ENCODE measurements at regions not wholly inside any gene's neighbourhood (a gene's known extent, or its start where the extent isn't known, plus 50 kb on each side); places are given as distances from the start of the nearest gene placed in this dataset.
"Not testable (repeated sequence)": the region's sequence is repeated elsewhere in the genome, so short reads cannot be mapped to it uniquely, and the experiment has no call there.

- DNase-seq: no peak
Observed at GRCh38 chr10:47145290-47145934, 154.6 kb upstream of the GDF10 start.

GRCh38 chr10:47146572-47146971 lies 153.4 kb upstream of the GDF10 start:
- DNase-seq: no peak

GRCh38 chr10:47147186-47147585 lies 152.8 kb upstream of the GDF10 start:
- no peak for DNase-seq

GRCh38 chr10:47150581-47150980 lies 149.4 kb upstream of the GDF10 start:
- DNase-seq: no peak

- no peak for DNase-seq
Observed at GRCh38 chr10:47151920-47152319, 148.1 kb upstream of the GDF10 start.

- no peak for DNase-seq
Observed at GRCh38 chr10:47152861-47153349, 147.1 kb upstream of the GDF10 start.

- DNase-seq: no peak
Observed at GRCh38 chr10:47154762-47155161, 145.2 kb upstream of the GDF10 start.

- no peak for DNase-seq
Observed at GRCh38 chr10:47156873-47157272, 143.1 kb upstream of the GDF10 start.

- no peak for DNase-seq
Observed at GRCh38 chr10:47158116-47159071, 141.6 kb upstream of the GDF10 start.

- no peak for DNase-seq
Observed at GRCh38 chr10:47159361-47160260, 140.4 kb upstream of the GDF10 start.

- no peak for DNase-seq
Observed at GRCh38 chr10:47160261-47160908, 139.6 kb upstream of the GDF10 start.

GRCh38 chr10:47160967-47161366 lies 139.0 kb upstream of the GDF10 start:
- no peak for DNase-seq

- no peak for DNase-seq
Observed at GRCh38 chr10:47161465-47161864, 138.5 kb upstream of the GDF10 start.

- no peak for DNase-seq
Observed at GRCh38 chr10:47164126-47164799, 135.7 kb upstream of the GDF10 start.

GRCh38 chr10:47164800-47165128 lies 135.2 kb upstream of the GDF10 start:
- no peak for DNase-seq

GRCh38 chr10:47165168-47165710 lies 134.8 kb upstream of the GDF10 start:
- DNase-seq: no peak

- DNase-seq: no peak
Observed at GRCh38 chr10:47165711-47166404, 134.1 kb upstream of the GDF10 start.

GRCh38 chr10:47166405-47166777 lies 133.6 kb upstream of the GDF10 start:
- no peak for DNase-seq

GRCh38 chr10:47166808-47167581 lies 133.0 kb upstream of the GDF10 start:
- not testable (repeated sequence) for DNase-seq

GRCh38 chr10:47167591-47167990 lies 132.4 kb upstream of the GDF10 start:
- DNase-seq: no peak

Measured in NCI-H1105 (cell line).